Loucy (cell line): ENCODE measurements at regions not wholly inside any gene's neighbourhood (a gene's known extent, or its start where the extent isn't known, plus 50 kb on each side); places are given as distances from the start of the nearest gene placed in this dataset.

Experiments used
- EZH2phosphoT487 ChIP-seq: fragments of 200-600 bp; IDR thresholded peaks from 2 replicates; pipeline ENCODE4 v1.6.1; 2018; ENCODE audit warnings: antibody characterized with exemption, mild to moderate bottlenecking, moderate library complexity, borderline replicate concordance
- TF ChIP-seq, protein P1 (sequence below): fragments of 200-600 bp; sonication (generic); conservative IDR thresholded peaks from 2 replicates; pipeline ENCODE4 v1.5.1; 2014; ENCODE audit warnings: mild to moderate bottlenecking, antibody characterized with exemption, low read length

DNA sequence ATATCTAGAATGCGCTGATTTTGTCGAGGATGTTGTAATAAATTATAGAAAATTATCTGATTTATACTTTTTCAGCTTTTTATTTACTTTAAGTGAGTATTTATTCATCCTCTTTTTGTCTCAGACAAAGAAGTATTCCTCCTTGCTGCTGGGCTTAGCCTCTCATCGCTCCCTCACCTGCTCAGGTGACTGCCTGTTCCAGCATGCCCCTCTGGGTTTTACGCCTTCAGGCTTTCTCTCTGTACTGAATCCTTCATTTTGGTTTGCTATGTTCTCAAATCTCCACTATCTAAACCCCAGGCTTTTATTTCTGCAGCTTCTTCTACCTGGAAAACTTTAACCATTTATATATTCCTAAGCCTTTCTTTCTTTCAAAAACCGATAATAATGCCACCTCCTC is 1650.9 kb upstream of the SEL1L start:
- TF ChIP-seq EZH2phosphoT487: no peak
- TF ChIP-seq, protein P1, sequence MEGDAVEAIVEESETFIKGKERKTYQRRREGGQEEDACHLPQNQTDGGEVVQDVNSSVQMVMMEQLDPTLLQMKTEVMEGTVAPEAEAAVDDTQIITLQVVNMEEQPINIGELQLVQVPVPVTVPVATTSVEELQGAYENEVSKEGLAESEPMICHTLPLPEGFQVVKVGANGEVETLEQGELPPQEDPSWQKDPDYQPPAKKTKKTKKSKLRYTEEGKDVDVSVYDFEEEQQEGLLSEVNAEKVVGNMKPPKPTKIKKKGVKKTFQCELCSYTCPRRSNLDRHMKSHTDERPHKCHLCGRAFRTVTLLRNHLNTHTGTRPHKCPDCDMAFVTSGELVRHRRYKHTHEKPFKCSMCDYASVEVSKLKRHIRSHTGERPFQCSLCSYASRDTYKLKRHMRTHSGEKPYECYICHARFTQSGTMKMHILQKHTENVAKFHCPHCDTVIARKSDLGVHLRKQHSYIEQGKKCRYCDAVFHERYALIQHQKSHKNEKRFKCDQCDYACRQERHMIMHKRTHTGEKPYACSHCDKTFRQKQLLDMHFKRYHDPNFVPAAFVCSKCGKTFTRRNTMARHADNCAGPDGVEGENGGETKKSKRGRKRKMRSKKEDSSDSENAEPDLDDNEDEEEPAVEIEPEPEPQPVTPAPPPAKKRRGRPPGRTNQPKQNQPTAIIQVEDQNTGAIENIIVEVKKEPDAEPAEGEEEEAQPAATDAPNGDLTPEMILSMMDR: no peak
